GM18868 (cell line): ENCODE measurements at regions not wholly inside any gene's neighbourhood (a gene's known extent, or its start where the extent isn't known, plus 50 kb on each side); places are given as distances from the start of the nearest gene placed in this dataset.

Source experiments
- ATAC-seq: cut with Tn5 transposase; IDR thresholded peaks from one replicate; pipeline ENCODE4 v1.9.1; 2021; ENCODE audit warnings: mild to moderate bottlenecking, moderate library complexity; ENCODE audit not compliant: unreplicated experiment

DNA sequence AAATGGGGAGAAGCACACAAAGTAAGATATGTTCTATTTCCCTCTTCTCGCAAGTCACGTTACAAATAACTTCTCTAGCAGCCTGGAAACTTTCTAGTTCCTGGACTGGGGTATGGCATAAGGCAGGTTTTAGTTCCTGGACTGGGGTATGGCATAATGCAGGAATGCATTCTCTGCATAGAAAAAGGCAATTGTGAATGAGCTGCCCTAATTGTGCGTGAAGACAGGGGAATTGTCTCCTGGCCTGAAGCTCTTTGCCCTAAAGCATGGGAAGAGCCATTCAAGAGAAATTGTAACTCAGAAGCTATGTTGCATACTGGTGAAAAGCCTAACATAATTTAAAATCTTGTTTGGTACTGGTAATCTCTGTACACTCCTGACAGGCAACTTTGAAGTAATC lies 54.3 kb upstream of the CBLB start:
- ATAC-seq: no peak

- ATAC-seq: no peak
Measured at GRCh38 chr3:105927741-105928140, 58.9 kb upstream of the CBLB start.

DNA sequence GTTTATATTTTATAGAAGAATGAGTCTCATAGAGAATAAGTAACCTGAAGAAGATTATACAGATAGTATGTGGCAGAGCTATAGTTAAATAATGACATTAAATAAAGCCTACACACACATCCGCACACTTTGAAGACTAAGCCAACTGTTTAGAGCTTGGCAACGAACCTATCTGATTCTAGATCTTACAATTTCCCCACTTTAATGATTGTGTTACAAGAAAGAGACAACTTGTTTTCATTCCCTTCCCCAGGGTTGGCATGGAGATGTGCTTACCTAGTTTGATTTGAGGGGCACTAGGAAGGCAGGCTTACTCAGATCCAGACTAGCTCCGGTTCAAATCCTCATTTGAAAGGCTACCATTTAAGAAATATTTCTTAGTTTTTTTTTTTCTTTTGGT lies 61.9 kb upstream of the CBLB start:
- no peak for ATAC-seq

GRCh38 chr3:105931500-105931899 lies 62.7 kb upstream of the CBLB start:
- ATAC-seq: no peak

GRCh38 chr3:105933871-105934270 lies 65.1 kb upstream of the CBLB start:
- ATAC-seq: no peak

- no peak for ATAC-seq
Measured at GRCh38 chr3:105938101-105938500, 69.3 kb upstream of the CBLB start.

- no peak for ATAC-seq
Measured at GRCh38 chr3:105938806-105939205, 70.0 kb upstream of the CBLB start.

GRCh38 chr3:105944276-105944675 lies 75.5 kb upstream of the CBLB start:
- no peak for ATAC-seq

GRCh38 chr3:105944721-105945120 lies 75.9 kb upstream of the CBLB start:
- no peak for ATAC-seq

DNA sequence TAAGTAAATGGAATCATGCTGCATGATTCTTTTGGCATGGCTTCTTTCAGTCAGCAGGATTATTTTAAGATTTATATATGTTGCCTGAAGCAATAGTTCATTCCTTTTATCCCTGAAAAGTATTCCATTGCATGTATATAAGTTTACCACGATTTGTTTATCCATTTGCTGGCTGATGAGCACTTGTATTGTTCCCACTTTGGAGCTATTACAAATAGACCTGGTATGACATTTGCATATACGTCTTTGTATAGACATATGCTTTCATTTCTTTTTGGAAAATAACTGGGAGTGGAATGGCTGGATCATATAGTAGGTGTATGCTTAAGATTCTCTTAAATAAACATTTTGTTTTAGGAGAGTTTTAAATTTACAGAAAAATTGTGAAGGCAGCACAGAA lies 79.3 kb upstream of the CBLB start:
- no peak for ATAC-seq

- ATAC-seq: no peak
Measured at GRCh38 chr3:105950881-105951600, 82.2 kb upstream of the CBLB start.

GRCh38 chr3:105953831-105954230 lies 85.0 kb upstream of the CBLB start:
- no peak for ATAC-seq

GRCh38 chr3:105956306-105956705 lies 87.5 kb upstream of the CBLB start:
- ATAC-seq: no peak

GRCh38 chr3:105957722-105958121 lies 88.9 kb upstream of the CBLB start:
- ATAC-seq: no peak

GRCh38 chr3:105958237-105959000 lies 89.6 kb upstream of the CBLB start:
- ATAC-seq: no peak

GRCh38 chr3:105959851-105960250 lies 91.0 kb upstream of the CBLB start:
- ATAC-seq: no peak

GRCh38 chr3:105960381-105960780 lies 91.6 kb upstream of the CBLB start:
- ATAC-seq: no peak

DNA sequence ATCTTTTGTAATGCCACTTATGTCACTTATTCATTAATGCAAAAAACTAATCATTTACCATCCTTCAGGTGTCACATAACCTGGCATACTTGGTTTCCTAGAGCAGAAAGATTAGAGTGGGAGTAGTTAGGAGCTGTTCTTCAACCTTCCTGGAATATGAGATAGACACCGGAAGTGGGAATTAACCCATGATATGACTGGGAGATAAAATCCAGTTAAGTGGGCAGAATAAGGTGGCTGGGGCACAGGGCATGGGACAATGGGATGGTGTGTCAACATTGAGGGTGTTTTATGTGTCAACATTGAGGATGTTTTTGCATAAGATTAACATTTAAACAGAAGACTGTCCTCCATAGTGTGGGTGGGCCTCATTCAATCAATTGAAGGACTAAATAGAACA lies 94.3 kb upstream of the CBLB start:
- no peak for ATAC-seq

DNA sequence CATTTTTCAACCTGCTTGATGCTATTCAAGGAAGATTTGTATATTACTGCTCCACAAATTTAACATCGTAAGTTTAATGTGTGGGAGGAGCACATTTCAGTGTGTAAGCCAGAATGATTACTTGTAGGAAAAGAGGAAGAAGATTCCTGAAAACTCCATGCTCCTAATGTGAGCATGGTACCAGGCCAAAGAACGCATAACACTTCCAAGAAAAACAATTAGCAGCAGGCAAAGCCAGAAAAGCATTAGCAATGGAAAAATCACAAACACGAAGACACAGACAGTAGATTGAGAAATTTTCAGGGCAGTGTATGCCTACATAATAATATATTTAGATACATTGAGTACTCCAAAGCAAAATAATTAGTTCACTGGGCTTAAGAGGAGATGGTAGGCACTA lies 96.6 kb upstream of the CBLB start:
- ATAC-seq: no peak

DNA sequence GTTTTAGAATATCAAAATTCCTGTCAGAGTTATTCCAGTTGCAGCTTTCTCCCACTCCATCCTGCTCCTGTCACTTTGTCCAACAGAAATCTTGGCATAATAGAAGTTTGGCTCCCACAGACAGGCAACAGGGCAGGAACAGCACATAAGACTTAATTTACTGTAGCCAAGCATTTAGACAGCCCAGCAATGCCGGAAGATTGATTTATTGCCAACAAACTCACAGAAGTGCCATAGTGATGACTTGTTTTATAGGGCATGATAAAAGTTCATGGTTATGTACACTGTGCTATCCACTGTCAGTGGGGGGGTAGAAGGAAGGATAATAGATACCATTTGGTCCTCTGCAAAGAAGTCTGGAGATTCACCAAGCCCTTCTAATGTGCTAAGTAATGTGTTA lies 98.3 kb upstream of the CBLB start:
- no peak for ATAC-seq

DNA sequence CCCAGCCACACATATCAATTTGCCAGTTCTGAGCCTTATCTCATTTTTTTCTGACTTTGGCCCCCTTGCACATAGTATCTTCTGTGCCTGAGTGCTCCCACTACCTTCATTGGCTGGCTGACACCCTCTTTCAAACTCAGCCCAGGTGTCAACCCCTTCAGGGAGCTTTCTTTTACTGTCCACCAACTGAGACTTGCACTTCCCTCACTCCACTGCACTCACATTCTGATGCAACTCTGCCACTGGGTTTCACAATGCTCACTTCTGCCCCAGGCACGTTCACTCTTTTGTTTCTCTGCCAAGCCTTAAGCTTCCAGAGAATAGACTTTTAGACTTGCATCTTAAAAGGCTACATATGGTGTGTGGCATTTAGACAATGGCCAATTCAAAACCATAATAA lies 101.5 kb upstream of the CBLB start:
- ATAC-seq: no peak

DNA sequence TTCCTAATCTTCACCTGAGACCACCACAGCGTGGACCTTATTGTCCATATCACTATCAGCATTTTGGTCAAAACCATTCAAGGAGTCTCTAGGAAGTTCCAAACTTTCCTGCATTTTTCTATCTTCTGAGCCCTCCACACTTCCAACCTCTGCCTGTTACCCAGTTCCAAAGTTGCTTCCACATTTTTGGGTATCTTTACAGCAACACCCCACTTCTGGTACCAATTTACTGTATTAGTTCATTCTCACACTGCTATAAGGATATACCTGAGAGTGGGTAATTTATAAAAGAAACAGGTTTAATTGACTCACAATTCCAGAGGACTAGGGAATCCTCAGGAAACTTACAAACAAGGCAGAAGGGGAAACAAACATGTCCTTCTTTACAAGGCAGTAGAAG lies 103.3 kb upstream of the CBLB start:
- no peak for ATAC-seq

GRCh38 chr3:105974381-105974780 lies 105.6 kb upstream of the CBLB start:
- no peak for ATAC-seq
